Endodermal cell (in vitro differentiated cells): ENCODE measurements at regions not wholly inside any gene's neighbourhood (a gene's known extent, or its start where the extent isn't known, plus 50 kb on each side); places are given as distances from the start of the nearest gene placed in this dataset.

Experiments used
- DNase-seq: peaks from one replicate; pipeline ENCODE4 v3.0.0-alpha.2; 2017
- H3K27ac ChIP-seq: 2 replicates; pipeline ENCODE4 v1.5.1; 2013; ENCODE audit warnings: mild to moderate bottlenecking, low read depth, low read length, moderate library complexity
- H3K27me3 ChIP-seq: 2 replicates; pipeline ENCODE4 v1.6.1; 2013; ENCODE audit warnings: mild to moderate bottlenecking, low read length, moderate library complexity; ENCODE audit not compliant: insufficient read depth, control insufficient read depth, poor library complexity, severe bottlenecking
- H3K36me3 ChIP-seq: 2 replicates; pipeline ENCODE4 v1.7.0; 2013; ENCODE audit warnings: mild to moderate bottlenecking, low read length, moderate library complexity; ENCODE audit not compliant: control insufficient read depth, insufficient read depth
- H3K4me1 ChIP-seq: one replicate; pipeline ENCODE4 v1.7.0; 2013; ENCODE audit warnings: low read length; ENCODE audit not compliant: control insufficient read depth, insufficient read depth
- H3K4me3 ChIP-seq: 2 replicates; pipeline ENCODE4 v1.5.1; 2013; ENCODE audit warnings: mild to moderate bottlenecking, low read length, moderate library complexity
- H3K9ac ChIP-seq: 2 replicates; pipeline ENCODE4 v1.6.1; 2013; ENCODE audit warnings: mild to moderate bottlenecking, low read length, moderate library complexity; ENCODE audit not compliant: poor library complexity, severe bottlenecking; ENCODE audit errors: extremely low read depth
- H3K9me3 ChIP-seq: 2 replicates; pipeline ENCODE4 v1.6.1; 2013; ENCODE audit warnings: mild to moderate bottlenecking, low read length, moderate library complexity; ENCODE audit not compliant: control insufficient read depth
- H3K27ac Mint-ChIP-seq: 2 replicates; pipeline ENCODE4 v1.8.0; 2020; ENCODE audit warnings: mixed read lengths
- H3K27me3 Mint-ChIP-seq: 2 replicates; pipeline ENCODE4 v1.8.0; 2021; ENCODE audit warnings: mild to moderate bottlenecking, mixed read lengths; ENCODE audit not compliant: insufficient read depth
- H3K36me3 Mint-ChIP-seq: 2 replicates; pipeline ENCODE4 v1.8.0; 2020; ENCODE audit warnings: low read depth, mixed read lengths
- H3K4me1 Mint-ChIP-seq: 2 replicates; pipeline ENCODE4 v1.8.0; 2020; ENCODE audit warnings: mixed read lengths
- H3K4me3 Mint-ChIP-seq: 2 replicates; pipeline ENCODE4 v1.8.0; 2020; ENCODE audit warnings: mild to moderate bottlenecking, moderate library complexity, mixed read lengths
- H3K9me3 Mint-ChIP-seq: 2 replicates; pipeline ENCODE4 v1.8.0; 2020; ENCODE audit warnings: mild to moderate bottlenecking, mixed read lengths
- WGBS, 2 experiments: methylation state at CpG; one replicate each; pipeline versions ENCODE4 v1.1.5 to v1.1.7; 2013; ENCODE audit warnings: missing lambda C conversion rate in 2 of 2, mixed read lengths in 1 of 2; ENCODE audit not compliant: insufficient coverage in 1 of 2, insufficient read length in 1 of 2; 5-methylcytosine and 5-hydroxymethylcytosine counted together
- TF ChIP-seq, protein P1 (sequence below): fragments of 200-600 bp; sonication (generic); conservative IDR thresholded peaks from 2 replicates; pipeline ENCODE4 v1.5.0; 2021; ENCODE audit warnings: antibody characterized with exemption, mild to moderate bottlenecking

DNA sequence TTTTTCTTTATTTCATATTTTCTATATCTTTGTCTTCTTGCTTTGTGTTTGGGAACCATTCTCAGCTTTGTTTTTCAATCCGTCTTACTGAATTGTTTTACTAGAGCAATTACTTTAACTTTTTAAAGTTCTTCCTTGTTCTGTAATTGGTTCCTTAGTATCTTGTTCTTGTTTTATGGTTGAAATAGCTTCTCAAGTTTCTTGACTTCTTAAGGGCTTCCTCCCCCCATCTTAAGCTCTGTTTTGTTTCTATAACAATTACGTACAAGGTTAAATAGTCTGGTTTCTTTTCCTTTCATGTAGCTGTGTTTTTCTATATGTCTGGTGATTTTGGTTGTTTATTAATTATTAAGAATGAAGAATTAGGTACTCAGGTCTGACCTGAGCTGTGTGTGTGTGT lies 158.0 kb downstream of the SDHAF3 start:
- no peak for DNase-seq
- H3K27ac Mint-ChIP-seq, result no peak overlapping the region
- H3K9me3 Mint-ChIP-seq, result no peaks in the 10 kb centered on the region
- Histone ChIP-seq H3K27ac (no peak overlapping the region), H3K4me3 (no peak overlapping the region), H3K4me1 (no peaks in the 10 kb centered on the region), H3K36me3 (no peaks in the 10 kb centered on the region), H3K9me3 (no peaks in the 10 kb centered on the region), H3K27me3 (no peaks in the 10 kb centered on the region), H3K9ac (no peak overlapping the region)
- no peaks in the 10 kb centered on the region for H3K27me3 Mint-ChIP-seq
- H3K36me3 Mint-ChIP-seq, result no peaks in the 10 kb centered on the region
- no peaks in the 10 kb centered on the region for H3K4me1 Mint-ChIP-seq
- TF ChIP-seq, protein P1, sequence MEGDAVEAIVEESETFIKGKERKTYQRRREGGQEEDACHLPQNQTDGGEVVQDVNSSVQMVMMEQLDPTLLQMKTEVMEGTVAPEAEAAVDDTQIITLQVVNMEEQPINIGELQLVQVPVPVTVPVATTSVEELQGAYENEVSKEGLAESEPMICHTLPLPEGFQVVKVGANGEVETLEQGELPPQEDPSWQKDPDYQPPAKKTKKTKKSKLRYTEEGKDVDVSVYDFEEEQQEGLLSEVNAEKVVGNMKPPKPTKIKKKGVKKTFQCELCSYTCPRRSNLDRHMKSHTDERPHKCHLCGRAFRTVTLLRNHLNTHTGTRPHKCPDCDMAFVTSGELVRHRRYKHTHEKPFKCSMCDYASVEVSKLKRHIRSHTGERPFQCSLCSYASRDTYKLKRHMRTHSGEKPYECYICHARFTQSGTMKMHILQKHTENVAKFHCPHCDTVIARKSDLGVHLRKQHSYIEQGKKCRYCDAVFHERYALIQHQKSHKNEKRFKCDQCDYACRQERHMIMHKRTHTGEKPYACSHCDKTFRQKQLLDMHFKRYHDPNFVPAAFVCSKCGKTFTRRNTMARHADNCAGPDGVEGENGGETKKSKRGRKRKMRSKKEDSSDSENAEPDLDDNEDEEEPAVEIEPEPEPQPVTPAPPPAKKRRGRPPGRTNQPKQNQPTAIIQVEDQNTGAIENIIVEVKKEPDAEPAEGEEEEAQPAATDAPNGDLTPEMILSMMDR, result no peak
- WGBS, 2 experiments, result 89% methylated on average over 1 of the region's 2 CpGs; no CpG with 5 or more reads in 1 of the 2 experiments
- H3K4me3 Mint-ChIP-seq, result no peak overlapping the region

DNA sequence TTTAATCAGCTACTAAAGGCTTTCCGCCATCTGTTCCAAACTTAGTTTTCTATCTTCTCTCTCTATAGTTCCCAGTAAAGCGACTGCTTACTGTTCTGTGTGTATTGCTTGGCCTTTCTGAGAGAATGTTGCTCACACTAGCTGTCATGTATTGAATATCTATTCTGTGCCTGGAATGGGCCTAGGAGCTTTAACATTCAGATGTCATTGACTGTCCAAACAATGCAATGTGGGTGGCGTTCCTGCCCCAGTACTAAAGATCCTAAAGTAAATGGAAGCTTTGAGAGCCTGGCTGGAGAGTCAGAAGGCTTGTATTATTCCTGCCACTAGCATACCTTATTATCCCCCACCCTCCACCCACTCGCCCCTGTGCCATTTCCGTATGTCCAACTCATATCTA lies 163.5 kb downstream of the SDHAF3 start:
- DNase-seq, result no peak
- Mint-ChIP-seq H3K27ac (no peak overlapping the region), H3K27me3 (no peaks in the 10 kb centered on the region), H3K4me3 (no peak overlapping the region), H3K36me3 (no peaks in the 10 kb centered on the region), H3K9me3 (no peaks in the 10 kb centered on the region), H3K4me1 (no peaks in the 10 kb centered on the region)
- 86 to 87% methylated on average over 3 to 5 of the region's 5 CpGs for WGBS, 2 experiments
- Histone ChIP-seq H3K4me3 (no peak overlapping the region), H3K9ac (no peak overlapping the region), H3K27ac (no peak overlapping the region), H3K4me1 (no peaks in the 10 kb centered on the region), H3K9me3 (no peaks in the 10 kb centered on the region), H3K27me3 (no peaks in the 10 kb centered on the region), H3K36me3 (no peaks in the 10 kb centered on the region)
- TF ChIP-seq, protein P1, result no peak

DNA sequence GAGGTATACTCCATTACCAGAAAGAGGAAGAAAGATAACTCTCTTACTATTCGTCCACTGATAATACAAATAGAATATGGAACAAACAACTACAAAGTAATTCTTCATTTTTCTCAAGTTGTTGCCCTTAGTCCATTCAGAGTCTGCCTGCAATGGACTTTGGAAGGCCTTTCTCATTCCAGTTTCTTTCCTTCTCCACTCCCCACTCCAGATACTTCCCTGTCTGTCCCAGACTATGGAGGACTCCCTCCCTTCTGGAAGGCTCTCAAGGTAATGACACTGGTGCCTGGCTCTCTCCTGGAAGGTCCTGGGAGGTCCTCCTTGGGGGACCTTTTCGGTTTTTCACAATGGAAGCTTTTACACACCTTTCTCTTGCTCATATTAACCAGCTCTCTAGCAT lies 167.8 kb downstream of the SDHAF3 start:
- H3K27me3 ChIP-seq, result no peaks in the 10 kb centered on the region
- H3K9me3 Mint-ChIP-seq, result peaks cover 4% of the 10 kb centered on the region

More for the DNA sequence above, 167.8 kb downstream of the SDHAF3 start:
- no peak overlapping the region for H3K27ac ChIP-seq
- no peaks in the 10 kb centered on the region for H3K4me1 ChIP-seq
- no peak overlapping the region for H3K4me3 ChIP-seq
- no peaks in the 10 kb centered on the region for H3K4me1 Mint-ChIP-seq
- H3K9ac ChIP-seq, result no peak overlapping the region
- H3K9me3 ChIP-seq, result no peaks in the 10 kb centered on the region
- H3K4me3 Mint-ChIP-seq, result no peak overlapping the region
- no peak for DNase-seq
- H3K36me3 Mint-ChIP-seq, result peaks cover 1% of the 10 kb centered on the region
- TF ChIP-seq, protein P1, result no peak
- H3K27ac Mint-ChIP-seq, result no peak overlapping the region
- WGBS, 2 experiments, result 81% methylated on average over 2 of the region's 2 CpGs; no CpG with 5 or more reads in 1 of the 2 experiments
- H3K27me3 Mint-ChIP-seq, result no peaks in the 10 kb centered on the region
- H3K36me3 ChIP-seq, result no peaks in the 10 kb centered on the region
